ENCODE measurements at regions not wholly inside any gene's neighbourhood (a gene's known extent, or its start where the extent isn't known, plus 50 kb on each side); places are given as distances from the start of the nearest gene placed in this dataset.

DNA sequence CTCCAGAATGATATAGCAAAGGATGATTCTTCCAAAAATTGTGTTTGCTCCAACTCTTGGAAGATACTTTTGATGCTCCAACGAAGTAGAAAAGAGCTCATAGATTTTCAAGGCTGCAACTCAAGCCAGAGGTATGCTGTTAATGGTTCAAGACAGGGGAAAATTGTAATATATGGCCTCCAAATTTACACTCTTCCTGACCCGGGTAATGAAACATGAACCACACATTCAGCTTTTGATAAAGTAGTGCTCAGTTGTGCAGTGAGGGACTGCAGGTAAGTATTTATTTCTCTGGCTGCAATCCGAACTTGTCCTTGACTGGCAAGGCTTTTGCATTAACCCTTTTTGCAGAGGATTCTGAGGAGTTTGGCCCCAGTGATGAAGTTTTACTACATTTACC is 446.4 kb downstream of the RASEF start:
- Histone ChIP-seq H3K9me3 (ENCODE audit: low read length) (no peaks in the 10 kb centered on the region), H3K27ac (ENCODE audit: low read length) (no peak overlapping the region), H3F3A (ENCODE audit: insufficient read depth, low read length, poor library complexity, severe bottlenecking) (no peaks in the 10 kb centered on the region), H3K4me2 (ENCODE audit: low read length) (no peak overlapping the region), H3K27me3 (ENCODE audit: insufficient read depth, low read depth, low read length) (no peaks in the 10 kb centered on the region), H3K9ac (ENCODE audit: low read length) (no peak overlapping the region), H3K9me2 (ENCODE audit: insufficient read depth, low read length) (no peaks in the 10 kb centered on the region), H4K20me1 (ENCODE audit: insufficient read depth) (no peaks in the 10 kb centered on the region), H2AFZ (ENCODE audit: low read depth, low read length) (no peak overlapping the region), H3K79me2 (replicated peaks; ENCODE audit: insufficient read depth, low read length) (no peaks in the 10 kb centered on the region), H3K4me3 (ENCODE audit: low read length) (no peak overlapping the region), H3K36me3 (ENCODE audit: insufficient read depth, low read length) (no peaks in the 10 kb centered on the region)
- TF ChIP-seq RAD21 (conservative IDR thresholded peaks at IDR 0.05) (no peak), MXI1 (conservative IDR thresholded peaks at IDR 0.05; ENCODE audit: poor library complexity, severe bottlenecking) (no peak), TAF1 (IDR thresholded peaks at IDR 0.05; ENCODE audit: low read depth) (no peak), SMC3 (conservative IDR thresholded peaks at IDR 0.05; ENCODE audit: poor library complexity) (no peak), EZH2 (IDR thresholded peaks at IDR 0.05; ENCODE audit: borderline replicate concordance, insufficient read depth, low read length, poor library complexity, severe bottlenecking) (no peak)
- TF ChIP-seq, protein P1, sequence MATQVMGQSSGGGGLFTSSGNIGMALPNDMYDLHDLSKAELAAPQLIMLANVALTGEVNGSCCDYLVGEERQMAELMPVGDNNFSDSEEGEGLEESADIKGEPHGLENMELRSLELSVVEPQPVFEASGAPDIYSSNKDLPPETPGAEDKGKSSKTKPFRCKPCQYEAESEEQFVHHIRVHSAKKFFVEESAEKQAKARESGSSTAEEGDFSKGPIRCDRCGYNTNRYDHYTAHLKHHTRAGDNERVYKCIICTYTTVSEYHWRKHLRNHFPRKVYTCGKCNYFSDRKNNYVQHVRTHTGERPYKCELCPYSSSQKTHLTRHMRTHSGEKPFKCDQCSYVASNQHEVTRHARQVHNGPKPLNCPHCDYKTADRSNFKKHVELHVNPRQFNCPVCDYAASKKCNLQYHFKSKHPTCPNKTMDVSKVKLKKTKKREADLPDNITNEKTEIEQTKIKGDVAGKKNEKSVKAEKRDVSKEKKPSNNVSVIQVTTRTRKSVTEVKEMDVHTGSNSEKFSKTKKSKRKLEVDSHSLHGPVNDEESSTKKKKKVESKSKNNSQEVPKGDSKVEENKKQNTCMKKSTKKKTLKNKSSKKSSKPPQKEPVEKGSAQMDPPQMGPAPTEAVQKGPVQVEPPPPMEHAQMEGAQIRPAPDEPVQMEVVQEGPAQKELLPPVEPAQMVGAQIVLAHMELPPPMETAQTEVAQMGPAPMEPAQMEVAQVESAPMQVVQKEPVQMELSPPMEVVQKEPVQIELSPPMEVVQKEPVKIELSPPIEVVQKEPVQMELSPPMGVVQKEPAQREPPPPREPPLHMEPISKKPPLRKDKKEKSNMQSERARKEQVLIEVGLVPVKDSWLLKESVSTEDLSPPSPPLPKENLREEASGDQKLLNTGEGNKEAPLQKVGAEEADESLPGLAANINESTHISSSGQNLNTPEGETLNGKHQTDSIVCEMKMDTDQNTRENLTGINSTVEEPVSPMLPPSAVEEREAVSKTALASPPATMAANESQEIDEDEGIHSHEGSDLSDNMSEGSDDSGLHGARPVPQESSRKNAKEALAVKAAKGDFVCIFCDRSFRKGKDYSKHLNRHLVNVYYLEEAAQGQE (IDR thresholded peaks at IDR 0.05; ENCODE audit: borderline replicate concordance) = no peak

DNA sequence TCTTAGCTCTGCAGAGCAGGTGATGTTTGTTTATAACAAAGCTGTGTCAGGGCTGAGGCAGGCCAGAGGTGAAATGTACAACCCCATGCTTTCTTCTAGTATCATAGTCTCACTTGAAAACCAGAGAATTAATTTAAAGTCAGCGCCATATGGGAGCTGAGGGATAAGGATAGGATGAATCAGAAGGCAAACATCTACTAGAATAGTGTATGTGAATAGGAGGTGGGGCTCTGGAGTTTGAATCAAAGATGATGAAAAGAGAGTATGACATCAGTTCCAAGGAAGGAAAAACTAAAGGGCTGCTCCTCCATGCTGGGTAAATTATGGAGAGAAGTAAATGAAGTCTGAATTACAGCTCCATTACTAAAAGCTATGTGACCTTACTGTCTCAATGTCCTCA is 441.5 kb downstream of the RASEF start:
- no peaks in the 10 kb centered on the region for H3K9me3 ChIP-seq (ENCODE audit: low read length)
- H2AFZ ChIP-seq (ENCODE audit: low read depth, low read length) = no peak overlapping the region
- no peaks in the 10 kb centered on the region for H3F3A ChIP-seq (ENCODE audit: insufficient read depth, low read length, poor library complexity, severe bottlenecking)
- TF ChIP-seq POLR2AphosphoS5 (IDR thresholded peaks at IDR 0.05) (no peak), RAD21 (conservative IDR thresholded peaks at IDR 0.05) (no peak), TAF1 (IDR thresholded peaks at IDR 0.05; ENCODE audit: low read depth) (no peak), EP300 (conservative IDR thresholded peaks at IDR 0.05; ENCODE audit: poor library complexity, severe bottlenecking) (no peak), EZH2 (IDR thresholded peaks at IDR 0.05; ENCODE audit: borderline replicate concordance, insufficient read depth, low read length, poor library complexity, severe bottlenecking) (no peak), MXI1 (conservative IDR thresholded peaks at IDR 0.05; ENCODE audit: poor library complexity, severe bottlenecking) (no peak), SMC3 (conservative IDR thresholded peaks at IDR 0.05; ENCODE audit: poor library complexity) (no peak)
- TF ChIP-seq, protein P2, sequence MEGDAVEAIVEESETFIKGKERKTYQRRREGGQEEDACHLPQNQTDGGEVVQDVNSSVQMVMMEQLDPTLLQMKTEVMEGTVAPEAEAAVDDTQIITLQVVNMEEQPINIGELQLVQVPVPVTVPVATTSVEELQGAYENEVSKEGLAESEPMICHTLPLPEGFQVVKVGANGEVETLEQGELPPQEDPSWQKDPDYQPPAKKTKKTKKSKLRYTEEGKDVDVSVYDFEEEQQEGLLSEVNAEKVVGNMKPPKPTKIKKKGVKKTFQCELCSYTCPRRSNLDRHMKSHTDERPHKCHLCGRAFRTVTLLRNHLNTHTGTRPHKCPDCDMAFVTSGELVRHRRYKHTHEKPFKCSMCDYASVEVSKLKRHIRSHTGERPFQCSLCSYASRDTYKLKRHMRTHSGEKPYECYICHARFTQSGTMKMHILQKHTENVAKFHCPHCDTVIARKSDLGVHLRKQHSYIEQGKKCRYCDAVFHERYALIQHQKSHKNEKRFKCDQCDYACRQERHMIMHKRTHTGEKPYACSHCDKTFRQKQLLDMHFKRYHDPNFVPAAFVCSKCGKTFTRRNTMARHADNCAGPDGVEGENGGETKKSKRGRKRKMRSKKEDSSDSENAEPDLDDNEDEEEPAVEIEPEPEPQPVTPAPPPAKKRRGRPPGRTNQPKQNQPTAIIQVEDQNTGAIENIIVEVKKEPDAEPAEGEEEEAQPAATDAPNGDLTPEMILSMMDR (IDR thresholded peaks at IDR 0.05; ENCODE audit: poor library complexity, severe bottlenecking) = no peak
- TF ChIP-seq, protein P1 (IDR thresholded peaks at IDR 0.05; ENCODE audit: borderline replicate concordance) = no peak
- H3K4me3 ChIP-seq (ENCODE audit: low read length) = no peak overlapping the region
- no peak overlapping the region for H3K9ac ChIP-seq (ENCODE audit: low read length)
- no peaks in the 10 kb centered on the region for H3K9me2 ChIP-seq (ENCODE audit: insufficient read depth, low read length)
- H3K27me3 ChIP-seq (ENCODE audit: insufficient read depth, low read depth, low read length) = no peaks in the 10 kb centered on the region
- H4K20me1 ChIP-seq (ENCODE audit: insufficient read depth) = no peaks in the 10 kb centered on the region
- H3K4me2 ChIP-seq (ENCODE audit: low read length) = no peak overlapping the region
- H3K36me3 ChIP-seq (ENCODE audit: insufficient read depth, low read length) = no peaks in the 10 kb centered on the region
- no peaks in the 10 kb centered on the region for H3K79me2 ChIP-seq (replicated peaks; ENCODE audit: insufficient read depth, low read length)
- no peak overlapping the region for H3K27ac ChIP-seq (ENCODE audit: low read length)
